GM19463 (cell line): ENCODE measurements at regions not wholly inside any gene's neighbourhood (a gene's known extent, or its start where the extent isn't known, plus 50 kb on each side); places are given as distances from the start of the nearest gene placed in this dataset.

Experiments used
- ATAC-seq: cut with Tn5 transposase; IDR thresholded peaks from one replicate; pipeline ENCODE4 v1.9.1; 2021; ENCODE audit warnings: mild to moderate bottlenecking, moderate library complexity; ENCODE audit not compliant: unreplicated experiment

- ATAC-seq, result no peak
These were observed 65.6 kb upstream of the E2F8 start for GRCh38 chr11:19306179-19306944.

GRCh38 chr11:19301361-19301760, 60.6 kb upstream of the E2F8 start:
- no peak for ATAC-seq

- ATAC-seq, result no peak
These were observed 53.7 kb upstream of the E2F8 start for GRCh38 chr11:19294444-19294843.

- no peak for ATAC-seq
These were observed 50.3 kb upstream of the E2F8 start for GRCh38 chr11:19291064-19291463.
